Neural crest cell (in vitro differentiated cells): ENCODE measurements at regions not wholly inside any gene's neighbourhood (a gene's known extent, or its start where the extent isn't known, plus 50 kb on each side); places are given as distances from the start of the nearest gene placed in this dataset.
A peak's percentile ranks its signal among the peaks of the same experiment; 100 is the strongest.

Source experiments
- DNase-seq: peaks from one replicate; pipeline ENCODE4 v3.0.0; 2021; ENCODE audit warnings: low read depth, mixed read lengths, low spot score
- H3K27ac Mint-ChIP-seq: one replicate; pipeline ENCODE4 v1.8.0; 2021; ENCODE audit warnings: mild to moderate bottlenecking, mixed read lengths; ENCODE audit not compliant: unreplicated experiment
- H3K27me3 Mint-ChIP-seq: 2 replicates; pipeline ENCODE4 v1.8.0; 2021; ENCODE audit warnings: low read depth, mild to moderate bottlenecking, mixed read lengths
- H3K36me3 Mint-ChIP-seq: 2 replicates; pipeline ENCODE4 v1.8.0; 2021; ENCODE audit warnings: low read depth, mild to moderate bottlenecking, mixed read lengths
- H3K4me1 Mint-ChIP-seq: 2 replicates; pipeline ENCODE4 v1.8.0; 2021; ENCODE audit warnings: mixed read lengths
- H3K4me3 Mint-ChIP-seq: one replicate; pipeline ENCODE4 v1.8.0; 2021; ENCODE audit warnings: mild to moderate bottlenecking, mixed read lengths
- H3K9me3 Mint-ChIP-seq: 2 replicates; pipeline ENCODE4 v1.8.0; 2021; ENCODE audit warnings: mixed read lengths
- TF ChIP-seq, protein P1 (sequence below): fragments of 200-600 bp; sonication (generic); conservative IDR thresholded peaks from 2 replicates; pipeline ENCODE4 v1.5.0; 2021; ENCODE audit warnings: antibody characterized with exemption, mild to moderate bottlenecking

- TF ChIP-seq, protein P1, sequence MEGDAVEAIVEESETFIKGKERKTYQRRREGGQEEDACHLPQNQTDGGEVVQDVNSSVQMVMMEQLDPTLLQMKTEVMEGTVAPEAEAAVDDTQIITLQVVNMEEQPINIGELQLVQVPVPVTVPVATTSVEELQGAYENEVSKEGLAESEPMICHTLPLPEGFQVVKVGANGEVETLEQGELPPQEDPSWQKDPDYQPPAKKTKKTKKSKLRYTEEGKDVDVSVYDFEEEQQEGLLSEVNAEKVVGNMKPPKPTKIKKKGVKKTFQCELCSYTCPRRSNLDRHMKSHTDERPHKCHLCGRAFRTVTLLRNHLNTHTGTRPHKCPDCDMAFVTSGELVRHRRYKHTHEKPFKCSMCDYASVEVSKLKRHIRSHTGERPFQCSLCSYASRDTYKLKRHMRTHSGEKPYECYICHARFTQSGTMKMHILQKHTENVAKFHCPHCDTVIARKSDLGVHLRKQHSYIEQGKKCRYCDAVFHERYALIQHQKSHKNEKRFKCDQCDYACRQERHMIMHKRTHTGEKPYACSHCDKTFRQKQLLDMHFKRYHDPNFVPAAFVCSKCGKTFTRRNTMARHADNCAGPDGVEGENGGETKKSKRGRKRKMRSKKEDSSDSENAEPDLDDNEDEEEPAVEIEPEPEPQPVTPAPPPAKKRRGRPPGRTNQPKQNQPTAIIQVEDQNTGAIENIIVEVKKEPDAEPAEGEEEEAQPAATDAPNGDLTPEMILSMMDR = no peak
- H3K27me3 Mint-ChIP-seq = no peaks in the 10 kb centered on the region
- peak overlapping the region; percentile 23 for H3K27ac Mint-ChIP-seq
- H3K9me3 Mint-ChIP-seq = peaks cover 10% of the 10 kb centered on the region
- DNase-seq = no peak
- no peak overlapping the region for H3K4me3 Mint-ChIP-seq
- H3K4me1 Mint-ChIP-seq = peaks cover 12% of the 10 kb centered on the region
- peaks cover 8% of the 10 kb centered on the region for H3K36me3 Mint-ChIP-seq
Measured at GRCh38 chrX:128653524-128654060, 601.4 kb upstream of the ACTRT1 start.

GRCh38 chrX:128650326-128650725 is 598.1 kb upstream of the ACTRT1 start:
- H3K27ac Mint-ChIP-seq = no peak overlapping the region
- peaks cover 12% of the 10 kb centered on the region for H3K4me1 Mint-ChIP-seq
- peaks cover 2% of the 10 kb centered on the region for H3K36me3 Mint-ChIP-seq
- TF ChIP-seq, protein P1 = no peak
- no peak for DNase-seq
- H3K9me3 Mint-ChIP-seq = no peaks in the 10 kb centered on the region
- H3K27me3 Mint-ChIP-seq = no peaks in the 10 kb centered on the region
- no peak overlapping the region for H3K4me3 Mint-ChIP-seq

DNA sequence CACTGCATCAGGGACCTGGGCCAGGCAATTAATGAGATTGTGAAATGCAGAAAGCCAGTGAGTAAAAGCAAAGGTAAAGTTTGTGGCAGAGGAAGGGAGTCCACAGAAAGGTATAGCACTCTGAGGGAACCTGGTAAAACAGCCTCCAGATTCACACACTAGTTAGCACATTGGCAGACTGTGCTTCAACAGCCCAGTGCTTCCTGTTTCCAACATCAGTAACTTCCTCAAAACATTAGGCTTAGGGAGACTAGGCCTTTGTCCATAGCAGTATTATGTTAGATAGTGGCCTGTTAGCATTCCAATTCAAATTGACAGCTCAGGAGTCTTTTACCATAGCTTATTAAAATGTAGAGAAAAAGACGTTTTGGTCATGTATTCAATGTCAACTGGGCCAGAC is 582.6 kb upstream of the ACTRT1 start:
- DNase-seq = no peak
- Mint-ChIP-seq H3K27ac (peak overlapping the region; percentile 38), H3K9me3 (no peaks in the 10 kb centered on the region), H3K36me3 (no peaks in the 10 kb centered on the region), H3K4me1 (no peaks in the 10 kb centered on the region), H3K4me3 (no peak overlapping the region), H3K27me3 (no peaks in the 10 kb centered on the region)
- TF ChIP-seq, protein P1 = no peak

- Mint-ChIP-seq H3K27ac (no peak overlapping the region), H3K4me1 (no peaks in the 10 kb centered on the region), H3K4me3 (no peak overlapping the region), H3K9me3 (no peaks in the 10 kb centered on the region), H3K36me3 (no peaks in the 10 kb centered on the region), H3K27me3 (no peaks in the 10 kb centered on the region)
- DNase-seq = no peak
- TF ChIP-seq, protein P1 = no peak
Measured at GRCh38 chrX:128623361-128623760, 571.2 kb upstream of the ACTRT1 start.

DNA sequence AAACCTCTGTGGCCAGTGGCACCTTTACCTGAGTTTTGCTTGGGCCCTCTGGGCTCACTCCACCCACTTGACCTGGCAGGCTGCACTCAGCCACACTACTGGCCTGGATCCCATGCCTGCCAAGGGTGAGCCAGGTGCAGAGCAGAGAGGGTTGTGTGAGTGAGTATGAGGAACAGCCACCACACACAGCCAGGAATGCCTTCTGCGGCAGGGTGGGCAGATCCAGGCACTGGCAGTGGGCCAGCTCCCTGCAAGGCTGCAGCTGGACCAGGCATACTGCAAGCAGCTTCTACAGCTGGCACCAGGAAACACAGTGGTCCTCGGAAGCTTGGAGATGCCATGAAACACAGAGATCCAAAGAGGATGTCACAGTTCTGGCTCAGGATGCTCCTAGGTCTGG is 570.1 kb upstream of the ACTRT1 start:
- DNase-seq = no peak
- Mint-ChIP-seq H3K27ac (no peak overlapping the region), H3K27me3 (no peaks in the 10 kb centered on the region), H3K36me3 (no peaks in the 10 kb centered on the region), H3K4me1 (no peaks in the 10 kb centered on the region), H3K4me3 (no peak overlapping the region), H3K9me3 (no peaks in the 10 kb centered on the region)
- TF ChIP-seq, protein P1 = no peak

- Mint-ChIP-seq H3K36me3 (no peaks in the 10 kb centered on the region), H3K4me3 (no peak overlapping the region), H3K27ac (no peak overlapping the region), H3K4me1 (no peaks in the 10 kb centered on the region), H3K9me3 (no peaks in the 10 kb centered on the region), H3K27me3 (no peaks in the 10 kb centered on the region)
- no peak for DNase-seq
- TF ChIP-seq, protein P1 = no peak
Measured at GRCh38 chrX:128619490-128619889, 567.3 kb upstream of the ACTRT1 start.
